Fibroblast of mammary gland (primary cell): ENCODE measurements at regions not wholly inside any gene's neighbourhood (a gene's known extent, or its start where the extent isn't known, plus 50 kb on each side); places are given as distances from the start of the nearest gene placed in this dataset.

Experiments
- DNase-seq: peaks from one replicate; pipeline ENCODE4 v3.0.0-alpha.2; 2010; ENCODE audit warnings: low read depth
- H3K4me3 ChIP-seq: 2 replicates; pipeline ENCODE4 v1.5.1; 2011; ENCODE audit warnings: low read depth, mild to moderate bottlenecking, low read length, moderate library complexity; ENCODE audit not compliant: control insufficient read depth
- TF ChIP-seq, protein P1 (sequence below): conservative IDR thresholded peaks from 2 replicates; pipeline ENCODE4 v1.5.1; 2011; ENCODE audit warnings: low read depth, low read length, inconsistent platforms; ENCODE audit not compliant: control insufficient read depth, insufficient read depth

DNA sequence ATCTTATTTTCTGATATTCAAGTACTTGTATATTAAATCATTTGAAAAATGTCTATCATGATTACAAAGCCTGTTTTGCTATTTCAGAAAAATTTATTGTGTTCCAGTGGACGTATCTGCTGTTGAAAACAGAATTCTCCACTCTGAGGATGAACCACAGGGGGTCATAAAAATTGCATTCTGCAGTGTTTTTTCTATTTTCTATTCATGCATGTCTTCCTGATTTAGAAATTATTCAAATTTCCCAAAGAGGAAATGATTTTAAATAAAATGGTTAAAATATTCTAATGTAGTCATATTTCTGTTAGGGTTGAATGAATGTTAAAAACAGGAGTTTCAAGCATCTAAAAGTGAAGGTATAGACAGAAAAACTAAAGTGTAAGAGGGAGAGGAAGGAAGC lies 111.5 kb upstream of the ANKRD55 start:
- no peak overlapping the region for H3K4me3 ChIP-seq
- TF ChIP-seq, protein P1, sequence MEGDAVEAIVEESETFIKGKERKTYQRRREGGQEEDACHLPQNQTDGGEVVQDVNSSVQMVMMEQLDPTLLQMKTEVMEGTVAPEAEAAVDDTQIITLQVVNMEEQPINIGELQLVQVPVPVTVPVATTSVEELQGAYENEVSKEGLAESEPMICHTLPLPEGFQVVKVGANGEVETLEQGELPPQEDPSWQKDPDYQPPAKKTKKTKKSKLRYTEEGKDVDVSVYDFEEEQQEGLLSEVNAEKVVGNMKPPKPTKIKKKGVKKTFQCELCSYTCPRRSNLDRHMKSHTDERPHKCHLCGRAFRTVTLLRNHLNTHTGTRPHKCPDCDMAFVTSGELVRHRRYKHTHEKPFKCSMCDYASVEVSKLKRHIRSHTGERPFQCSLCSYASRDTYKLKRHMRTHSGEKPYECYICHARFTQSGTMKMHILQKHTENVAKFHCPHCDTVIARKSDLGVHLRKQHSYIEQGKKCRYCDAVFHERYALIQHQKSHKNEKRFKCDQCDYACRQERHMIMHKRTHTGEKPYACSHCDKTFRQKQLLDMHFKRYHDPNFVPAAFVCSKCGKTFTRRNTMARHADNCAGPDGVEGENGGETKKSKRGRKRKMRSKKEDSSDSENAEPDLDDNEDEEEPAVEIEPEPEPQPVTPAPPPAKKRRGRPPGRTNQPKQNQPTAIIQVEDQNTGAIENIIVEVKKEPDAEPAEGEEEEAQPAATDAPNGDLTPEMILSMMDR = no peak
- DNase-seq = no peak

DNA sequence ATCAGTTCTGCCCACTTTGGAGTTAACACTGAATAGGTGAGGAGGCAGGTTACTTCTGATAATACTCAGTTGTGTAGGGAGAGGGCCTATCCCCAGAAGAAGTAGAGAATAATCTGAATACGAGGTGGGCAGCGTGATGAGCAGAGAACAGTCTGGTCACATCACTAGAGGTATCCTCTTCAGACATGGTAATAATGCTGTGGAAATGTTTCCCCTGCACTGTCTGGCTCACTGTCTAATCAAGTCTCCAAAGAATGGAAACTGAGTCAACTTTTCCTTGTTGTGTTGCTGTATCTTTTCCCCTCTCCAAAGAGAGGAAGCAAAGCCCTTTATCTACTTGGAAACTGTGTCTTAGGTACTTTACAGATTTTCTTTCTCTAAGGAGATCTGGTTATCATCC lies 110.9 kb upstream of the ANKRD55 start:
- no peak for DNase-seq
- no peak overlapping the region for H3K4me3 ChIP-seq
- TF ChIP-seq, protein P1 = no peak

DNA sequence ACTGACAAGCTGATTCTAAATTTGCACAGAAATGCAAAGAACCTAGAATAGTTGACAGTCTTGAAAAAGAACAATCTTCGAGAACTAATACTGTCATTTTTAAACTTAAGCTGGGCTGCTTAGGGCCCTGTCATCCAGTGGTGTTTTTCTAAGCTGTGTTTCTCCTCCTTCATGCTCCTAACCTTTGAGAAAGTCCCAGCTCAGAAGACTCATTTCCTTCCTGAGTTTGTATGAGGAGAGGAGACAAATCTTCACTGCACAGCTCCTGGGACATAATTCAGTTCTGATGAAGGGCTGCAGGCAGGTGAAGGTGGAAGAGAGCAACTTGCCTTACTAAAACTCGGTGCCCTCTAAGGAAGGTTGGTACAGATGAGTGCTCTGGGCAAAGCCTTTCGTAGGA lies 109.5 kb upstream of the ANKRD55 start:
- TF ChIP-seq, protein P1 = no peak

DNA sequence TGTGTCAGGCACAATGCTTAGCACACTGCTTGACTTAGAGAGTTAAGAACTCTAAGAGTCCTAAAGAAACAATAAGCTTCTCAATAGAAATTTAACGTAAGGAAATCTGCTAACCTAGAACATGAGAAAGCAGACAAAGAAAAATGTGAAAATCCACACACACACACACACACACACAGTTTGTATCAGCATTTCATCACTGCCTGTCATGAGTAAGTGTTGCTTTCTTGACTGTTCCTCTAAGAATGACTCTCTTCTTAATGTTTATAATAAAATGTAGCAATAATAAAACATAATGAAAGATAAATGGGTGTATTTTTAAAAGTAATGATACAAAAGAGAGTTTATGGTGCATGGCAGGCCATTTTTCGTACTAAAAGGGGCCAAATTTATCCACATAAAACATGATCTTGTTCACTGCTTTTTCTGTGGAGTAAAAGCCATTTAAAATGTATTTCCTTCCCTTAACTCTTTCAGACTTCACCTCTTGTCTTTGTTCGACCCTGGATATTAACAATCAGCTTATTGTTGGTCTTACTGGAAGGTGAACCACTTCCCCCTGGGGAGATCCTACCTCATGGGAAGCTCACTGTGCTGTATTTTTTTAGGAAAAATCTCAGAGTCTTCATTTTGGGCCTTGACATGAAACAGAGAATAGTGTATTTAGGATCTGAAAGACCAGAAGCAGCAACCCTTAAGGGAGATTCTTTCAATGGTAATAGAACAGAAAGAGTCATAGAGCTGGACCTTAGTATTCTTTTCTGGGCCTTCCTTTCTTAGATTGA lies 107.3 kb upstream of the ANKRD55 start:
- peak; percentile 29 for DNase-seq
- H3K4me3 ChIP-seq = no peak overlapping the region
- TF ChIP-seq, protein P1 = no peak

More for the DNA sequence above, 109.5 kb upstream of the ANKRD55 start:
- H3K4me3 ChIP-seq = no peak overlapping the region
- DNase-seq = no peak

DNA sequence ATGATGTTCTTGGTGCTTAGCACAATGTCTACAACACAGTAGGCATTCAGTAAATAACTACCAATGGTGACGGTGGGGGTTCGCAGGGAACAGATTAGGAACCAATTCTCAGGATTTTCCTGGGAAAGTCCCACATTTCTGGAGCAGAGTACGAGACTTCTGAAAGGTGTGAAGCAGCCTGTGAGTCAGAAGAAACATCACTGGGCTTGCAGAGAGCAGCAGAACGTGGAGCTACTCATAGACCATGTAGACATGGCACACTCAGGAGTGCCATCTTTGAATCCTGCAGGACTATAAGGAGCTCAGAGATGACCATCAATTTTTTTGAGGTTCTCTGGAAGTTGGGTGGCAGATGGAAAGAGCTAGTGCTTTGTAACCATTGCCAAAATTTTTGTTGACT lies 106.6 kb upstream of the ANKRD55 start:
- TF ChIP-seq, protein P1 = no peak
- DNase-seq = no peak
- no peak overlapping the region for H3K4me3 ChIP-seq

DNA sequence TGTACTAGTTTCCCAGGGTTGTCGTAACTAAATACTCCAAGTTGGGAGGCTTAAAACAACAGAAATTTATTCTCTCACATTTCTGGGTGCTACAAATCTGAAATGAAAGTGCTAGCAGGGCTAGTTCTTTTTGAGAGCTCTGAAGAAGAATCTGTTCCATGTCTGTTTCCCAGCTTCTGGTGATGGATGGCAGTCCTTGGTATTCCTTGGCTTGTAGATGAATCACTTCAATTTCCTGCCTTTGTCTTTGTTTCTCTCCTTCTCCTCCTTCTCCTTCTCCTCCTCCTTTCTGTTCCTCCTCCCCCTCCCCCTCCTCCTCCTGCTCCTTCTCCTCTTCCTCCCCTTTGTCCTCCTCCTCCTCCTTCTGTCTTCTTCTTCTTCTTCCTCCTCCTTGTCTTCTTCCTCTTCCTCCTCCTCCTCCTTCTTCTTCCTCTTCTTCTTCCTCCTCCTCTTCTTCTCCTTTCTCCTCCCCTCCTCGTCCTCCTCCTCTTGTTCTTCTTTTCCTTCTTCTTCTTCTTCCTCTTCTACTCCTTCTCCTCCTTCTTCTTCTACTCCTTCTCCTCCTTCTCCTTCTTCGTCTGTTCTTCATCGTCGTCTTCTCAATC lies 104.7 kb upstream of the ANKRD55 start:
- no peak for DNase-seq

More for the DNA sequence above, 104.7 kb upstream of the ANKRD55 start:
- H3K4me3 ChIP-seq = no peak overlapping the region
- TF ChIP-seq, protein P1 = no peak
